RCC 7860 (cell line): ENCODE measurements at regions not wholly inside any gene's neighbourhood (a gene's known extent, or its start where the extent isn't known, plus 50 kb on each side); places are given as distances from the start of the nearest gene placed in this dataset.
"Not testable (repeated sequence)": the region's sequence is repeated elsewhere in the genome, so short reads cannot be mapped to it uniquely, and the experiment has no call there.

Experiments
- DNase-seq: peaks from one replicate; pipeline ENCODE4 v3.0.0-alpha.2; 2015; ENCODE audit warnings: low spot score
- FAIRE-seq: peaks from 2 replicates; lab custom pipeline; 2012; peaks lifted over from hg19 to GRCh38; lab: Jason Lieb, UNC

- DNase-seq = no peak
- FAIRE-seq = no peak
Measured at GRCh38 chr3:56927855-56928254, 126.1 kb upstream of the ARHGEF3 start.

- no peak for FAIRE-seq
Measured at GRCh38 chr3:56926947-56927282, 125.2 kb upstream of the ARHGEF3 start.

GRCh38 chr3:56926243-56926946, 124.6 kb upstream of the ARHGEF3 start:
- peak; percentile 69 for DNase-seq
- no peak for FAIRE-seq

More at GRCh38 chr3:56926947-56927282, 125.2 kb upstream of the ARHGEF3 start:
- no peak for DNase-seq

- not testable (repeated sequence) for FAIRE-seq, DNase-seq
Measured at GRCh38 chr3:56924700-56925099, 123.0 kb upstream of the ARHGEF3 start.

GRCh38 chr3:56923526-56924224, 121.9 kb upstream of the ARHGEF3 start:
- FAIRE-seq (no peak), DNase-seq (peak; percentile 6)

GRCh38 chr3:56921573-56922453, 120.1 kb upstream of the ARHGEF3 start:
- FAIRE-seq (no peak), DNase-seq (no peak)

- FAIRE-seq = no peak
Measured at GRCh38 chr3:56919797-56920195, 118.0 kb upstream of the ARHGEF3 start.

GRCh38 chr3:56919137-56919796, 117.5 kb upstream of the ARHGEF3 start:
- FAIRE-seq = no peak
- no peak for DNase-seq

More at GRCh38 chr3:56919797-56920195, 118.0 kb upstream of the ARHGEF3 start:
- DNase-seq = no peak

GRCh38 chr3:56918111-56918568, 116.4 kb upstream of the ARHGEF3 start:
- DNase-seq (no peak), FAIRE-seq (no peak)

- FAIRE-seq (no peak), DNase-seq (no peak)
Measured at GRCh38 chr3:56917361-56918110, 115.8 kb upstream of the ARHGEF3 start.

- DNase-seq (no peak), FAIRE-seq (no peak)
Measured at GRCh38 chr3:56916716-56917360, 115.1 kb upstream of the ARHGEF3 start.

GRCh38 chr3:56915966-56916586, 114.3 kb upstream of the ARHGEF3 start:
- DNase-seq (no peak), FAIRE-seq (no peak)

- FAIRE-seq (no peak), DNase-seq (no peak)
Measured at GRCh38 chr3:56914646-56915045, 112.9 kb upstream of the ARHGEF3 start.

- FAIRE-seq = no peak
- DNase-seq = no peak
Measured at GRCh38 chr3:56911363-56911762, 109.6 kb upstream of the ARHGEF3 start.

GRCh38 chr3:56909349-56909748, 107.6 kb upstream of the ARHGEF3 start:
- no peak for FAIRE-seq
- no peak for DNase-seq

GRCh38 chr3:56908004-56908403, 106.3 kb upstream of the ARHGEF3 start:
- DNase-seq = no peak
- no peak for FAIRE-seq

- FAIRE-seq = no peak
Measured at GRCh38 chr3:56904552-56905215, 102.9 kb upstream of the ARHGEF3 start.

GRCh38 chr3:56903231-56903782, 101.6 kb upstream of the ARHGEF3 start:
- FAIRE-seq (no peak), DNase-seq (no peak)

More at GRCh38 chr3:56904552-56905215, 102.9 kb upstream of the ARHGEF3 start:
- DNase-seq = no peak
